ENCODE measurements at regions not wholly inside any gene's neighbourhood (a gene's known extent, or its start where the extent isn't known, plus 50 kb on each side); places are given as distances from the start of the nearest gene placed in this dataset.

GRCh38 chr5:158140120-158140731 lies 281.3 kb upstream of the CLINT1 start:
- Histone ChIP-seq H3K4me3 (no peak overlapping the region), H3K9me3 (no peaks in the 10 kb centered on the region), H3K36me3 (no peaks in the 10 kb centered on the region), H3K27ac (no peak overlapping the region), H3K27me3 (no peaks in the 10 kb centered on the region), H3K4me1 (no peaks in the 10 kb centered on the region)
- TF ChIP-seq, protein P1, sequence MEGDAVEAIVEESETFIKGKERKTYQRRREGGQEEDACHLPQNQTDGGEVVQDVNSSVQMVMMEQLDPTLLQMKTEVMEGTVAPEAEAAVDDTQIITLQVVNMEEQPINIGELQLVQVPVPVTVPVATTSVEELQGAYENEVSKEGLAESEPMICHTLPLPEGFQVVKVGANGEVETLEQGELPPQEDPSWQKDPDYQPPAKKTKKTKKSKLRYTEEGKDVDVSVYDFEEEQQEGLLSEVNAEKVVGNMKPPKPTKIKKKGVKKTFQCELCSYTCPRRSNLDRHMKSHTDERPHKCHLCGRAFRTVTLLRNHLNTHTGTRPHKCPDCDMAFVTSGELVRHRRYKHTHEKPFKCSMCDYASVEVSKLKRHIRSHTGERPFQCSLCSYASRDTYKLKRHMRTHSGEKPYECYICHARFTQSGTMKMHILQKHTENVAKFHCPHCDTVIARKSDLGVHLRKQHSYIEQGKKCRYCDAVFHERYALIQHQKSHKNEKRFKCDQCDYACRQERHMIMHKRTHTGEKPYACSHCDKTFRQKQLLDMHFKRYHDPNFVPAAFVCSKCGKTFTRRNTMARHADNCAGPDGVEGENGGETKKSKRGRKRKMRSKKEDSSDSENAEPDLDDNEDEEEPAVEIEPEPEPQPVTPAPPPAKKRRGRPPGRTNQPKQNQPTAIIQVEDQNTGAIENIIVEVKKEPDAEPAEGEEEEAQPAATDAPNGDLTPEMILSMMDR (IDR thresholded peaks at IDR 0.05), result no peak
- no peak for DNase-seq (ENCODE audit: low spot score)

GRCh38 chr5:158139161-158139560 lies 280.2 kb upstream of the CLINT1 start:
- Histone ChIP-seq H3K27ac (no peak overlapping the region), H3K36me3 (no peaks in the 10 kb centered on the region), H3K4me1 (no peaks in the 10 kb centered on the region), H3K27me3 (no peaks in the 10 kb centered on the region), H3K9me3 (no peaks in the 10 kb centered on the region), H3K4me3 (no peak overlapping the region)
- TF ChIP-seq, protein P1 (IDR thresholded peaks at IDR 0.05), result no peak
- no peak for DNase-seq (ENCODE audit: low spot score)

DNA sequence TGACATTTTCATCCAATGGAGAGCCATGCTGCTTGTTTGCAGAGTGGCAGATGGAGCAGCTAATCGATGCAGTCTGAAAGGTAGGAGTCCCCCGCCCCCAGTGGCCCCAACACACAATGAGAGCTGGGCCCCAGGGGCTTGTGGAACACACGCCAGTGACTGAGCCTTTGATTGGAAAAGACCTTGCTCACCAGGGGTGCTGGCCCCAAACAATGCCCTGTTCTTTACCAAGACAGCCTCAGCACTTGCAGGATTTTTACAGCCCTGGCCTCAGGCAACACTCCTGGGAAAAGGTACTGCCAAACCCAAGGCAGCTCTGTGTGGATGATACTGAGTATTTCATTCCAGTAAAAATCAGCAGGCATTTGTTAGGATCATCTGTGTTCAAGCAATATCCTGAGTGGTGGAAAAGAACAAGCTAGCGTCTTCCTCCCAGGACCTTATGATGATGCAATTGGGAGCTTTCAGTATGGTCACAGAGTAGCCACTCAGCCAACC lies 276.8 kb upstream of the CLINT1 start:
- TF ChIP-seq, protein P1 (IDR thresholded peaks at IDR 0.05), result no peak
- no peaks in the 10 kb centered on the region for H3K27me3 ChIP-seq
- H3K9me3 ChIP-seq, result no peaks in the 10 kb centered on the region
- H3K4me3 ChIP-seq, result no peak overlapping the region
- H3K36me3 ChIP-seq, result no peaks in the 10 kb centered on the region
- DNase-seq (ENCODE audit: low spot score), result no peak
- H3K4me1 ChIP-seq, result no peaks in the 10 kb centered on the region
- H3K27ac ChIP-seq, result no peak overlapping the region

GRCh38 chr5:158133369-158133768 lies 274.4 kb upstream of the CLINT1 start:
- TF ChIP-seq, protein P1 (IDR thresholded peaks at IDR 0.05), result no peak
- Histone ChIP-seq H3K9me3 (no peaks in the 10 kb centered on the region), H3K27ac (no peak overlapping the region), H3K4me3 (no peak overlapping the region), H3K4me1 (no peaks in the 10 kb centered on the region), H3K36me3 (no peaks in the 10 kb centered on the region), H3K27me3 (no peaks in the 10 kb centered on the region)
- DNase-seq (ENCODE audit: low spot score), result no peak

DNA sequence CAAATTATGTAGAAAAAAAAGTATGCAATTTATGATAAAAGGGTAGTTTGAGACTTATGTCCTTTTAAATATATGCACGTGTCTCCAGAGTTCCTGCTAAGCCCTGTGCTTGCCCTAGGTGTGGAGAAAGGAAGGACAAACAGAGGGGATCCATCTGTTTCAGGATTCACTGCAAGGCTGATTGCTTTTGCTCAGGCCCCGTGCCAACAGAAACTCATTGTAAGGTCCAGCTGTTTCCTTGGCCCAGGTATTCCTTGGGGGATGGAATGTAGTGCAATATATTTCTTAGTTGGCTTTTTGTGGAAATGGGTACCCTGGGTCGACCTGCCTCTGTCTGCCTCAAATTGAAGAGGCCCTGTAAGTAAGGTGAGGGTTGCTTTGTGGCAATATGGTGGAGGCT lies 268.6 kb upstream of the CLINT1 start:
- Histone ChIP-seq H3K36me3 (no peaks in the 10 kb centered on the region), H3K9me3 (no peaks in the 10 kb centered on the region), H3K27ac (no peak overlapping the region), H3K4me1 (no peaks in the 10 kb centered on the region), H3K4me3 (no peak overlapping the region), H3K27me3 (no peaks in the 10 kb centered on the region)
- TF ChIP-seq, protein P1 (IDR thresholded peaks at IDR 0.05), result no peak
- DNase-seq (ENCODE audit: low spot score), result no peak
